ENCODE measurements at regions not wholly inside any gene's neighbourhood (a gene's known extent, or its start where the extent isn't known, plus 50 kb on each side); places are given as distances from the start of the nearest gene placed in this dataset.

- TF ChIP-seq CTCF (IDR thresholded peaks at IDR 0.05): no peak
- no peak for TF ChIP-seq REST (IDR thresholded peaks at IDR 0.05; ENCODE audit: insufficient read depth in 1 of 2, low read depth in 2 of 2, low read length in 1 of 2)
Observed at GRCh38 chr14:57078054-57078453, 190.7 kb downstream of the EXOC5 start.
